ENCODE measurements at regions not wholly inside any gene's neighbourhood (a gene's known extent, or its start where the extent isn't known, plus 50 kb on each side); places are given as distances from the start of the nearest gene placed in this dataset.

- 83 to 92% (median 84%) methylated on average over 6 of the region's 6 CpGs for WGBS, 5 donors
- H3K9me3 ChIP-seq, result peaks cover 0 to 17% (median 13%) of the 10 kb centered on the region in 8 donors
- H3K27me3 ChIP-seq (replicated peaks in 1 of 7), result no peaks in the 10 kb centered on the region
- H3K4me1 ChIP-seq, result peaks cover 7 to 25% (median 19%) of the 10 kb centered on the region in 6 donors
- no peak for DNase-seq
- H3K36me3 ChIP-seq, result no peaks in the 10 kb centered on the region
- H3K4me3 ChIP-seq, result no peak overlapping the region
- no peak overlapping the region for H3K27ac ChIP-seq
- intact Hi-C loops (cut with DNase I; ENCODE audit: low total_unique reads), result no loop called here
- TF ChIP-seq POLR2A (IDR thresholded peaks at IDR 0.05) (no peak), POLR2AphosphoS5 (IDR thresholded peaks at IDR 0.05) (no peak), CTCF (IDR thresholded peaks at IDR 0.05 in 8 of 11, conservative IDR thresholded peaks at IDR 0.05 in 3 of 11) (no peak)
Measured at GRCh38 chr4:152117520-152117919, 356.7 kb upstream of the GATB start.

GRCh38 chr4:152117054-152117453 lies 356.2 kb upstream of the GATB start:
- peaks cover 8 to 28% (median 20%) of the 10 kb centered on the region in 6 donors for H3K4me1 ChIP-seq
- TF ChIP-seq POLR2AphosphoS5 (IDR thresholded peaks at IDR 0.05), result no peak
- TF ChIP-seq POLR2A (IDR thresholded peaks at IDR 0.05), result no peak
- TF ChIP-seq CTCF (IDR thresholded peaks at IDR 0.05 in 8 of 11, conservative IDR thresholded peaks at IDR 0.05 in 3 of 11), result no peak
- H3K4me3 ChIP-seq, result no peak overlapping the region
- no peak overlapping the region for H3K27ac ChIP-seq
- H3K27me3 ChIP-seq (replicated peaks in 1 of 7), result no peaks in the 10 kb centered on the region
- intact Hi-C loops (cut with DNase I; ENCODE audit: low total_unique reads), result no loop called here
- no peak for DNase-seq
- peaks cover 0 to 12% (median 8%) of the 10 kb centered on the region in 8 donors for H3K9me3 ChIP-seq
- H3K36me3 ChIP-seq, result no peaks in the 10 kb centered on the region
- 89 to 95% (median 90%) methylated on average over 3 of the region's 3 CpGs for WGBS, 5 donors

- intact Hi-C loops (cut with DNase I; ENCODE audit: low total_unique reads), result no loop called here
- Histone ChIP-seq H3K4me3 (peak overlapping the region in 1 of 8 donors; percentile 24), H3K27me3 (replicated peaks in 1 of 7) (no peaks in the 10 kb centered on the region), H3K27ac (peak overlapping the region in 7 of 8 donors; percentile 15 to 72 (median 69)), H3K36me3 (no peaks in the 10 kb centered on the region), H3K4me1 (peaks cover 9 to 28% (median 20%) of the 10 kb centered on the region in 6 donors), H3K9me3 (no peaks in the 10 kb centered on the region)
- WGBS, 5 donors, result 4 to 25% (median 14%) methylated on average over 8 of the region's 8 CpGs
- no peak for DNase-seq
- peak in 2 of 3 donors; percentile 62 to 72 for TF ChIP-seq POLR2AphosphoS5 (IDR thresholded peaks at IDR 0.05)
- no peak for TF ChIP-seq POLR2A (IDR thresholded peaks at IDR 0.05)
Measured at GRCh38 chr4:152115794-152116193, 355.0 kb upstream of the GATB start.

GRCh38 chr4:152115118-152115517 lies 354.3 kb upstream of the GATB start:
- WGBS, 5 donors, result 84 to 89% (median 88%) methylated on average over 3 of the region's 3 CpGs
- intact Hi-C loops (cut with DNase I; ENCODE audit: low total_unique reads), result no loop called here

More at GRCh38 chr4:152115118-152115517, 354.3 kb upstream of the GATB start:
- no peak for DNase-seq
- H3K36me3 ChIP-seq, result no peaks in the 10 kb centered on the region
- H3K4me3 ChIP-seq, result no peak overlapping the region
- H3K9me3 ChIP-seq, result no peaks in the 10 kb centered on the region
- no peak for TF ChIP-seq CTCF (IDR thresholded peaks at IDR 0.05 in 8 of 11, conservative IDR thresholded peaks at IDR 0.05 in 3 of 11)
- TF ChIP-seq POLR2A (IDR thresholded peaks at IDR 0.05), result no peak
- TF ChIP-seq POLR2AphosphoS5 (IDR thresholded peaks at IDR 0.05), result no peak
- H3K27me3 ChIP-seq (replicated peaks in 1 of 7), result no peaks in the 10 kb centered on the region
- peaks cover 9 to 32% (median 20%) of the 10 kb centered on the region in 6 donors for H3K4me1 ChIP-seq
- H3K27ac ChIP-seq, result peak overlapping the region in 6 of 8 donors; percentile 15 to 72 (median 70)
